ENCODE measurements at regions not wholly inside any gene's neighbourhood (a gene's known extent, or its start where the extent isn't known, plus 50 kb on each side); places are given as distances from the start of the nearest gene placed in this dataset.

GRCh38 chr9:126240835-126241234 lies 85.8 kb upstream of the MVB12B start:
- TF ChIP-seq SIN3A (IDR thresholded peaks at IDR 0.05; ENCODE audit: borderline replicate concordance, insufficient read depth, low read length) = no peak
- TF ChIP-seq REST (IDR thresholded peaks at IDR 0.05; ENCODE audit: insufficient read depth in 1 of 2, low read depth in 2 of 2, low read length in 2 of 2) = no peak

GRCh38 chr9:126248680-126249079 lies 77.9 kb upstream of the MVB12B start:
- TF ChIP-seq FOXP2 (optimal IDR thresholded peaks at IDR 0.05; ENCODE audit: borderline replicate concordance, extremely low read depth, extremely low read length, insufficient read depth) (no peak), SIN3A (IDR thresholded peaks at IDR 0.05; ENCODE audit: borderline replicate concordance, insufficient read depth, low read length) (no peak), POLR2AphosphoS5 (IDR thresholded peaks at IDR 0.05; ENCODE audit: low read depth, low read length) (no peak), TAF1 (IDR thresholded peaks at IDR 0.05; ENCODE audit: borderline replicate concordance, insufficient read depth, low read length) (no peak), REST (IDR thresholded peaks at IDR 0.05; ENCODE audit: insufficient read depth in 1 of 2, low read depth in 2 of 2, low read length in 2 of 2) (no peak)

GRCh38 chr9:126261584-126262356 lies 64.9 kb upstream of the MVB12B start:
- TF ChIP-seq TAF1 (IDR thresholded peaks at IDR 0.05; ENCODE audit: borderline replicate concordance, insufficient read depth, low read length) (no peak), REST (IDR thresholded peaks at IDR 0.05; ENCODE audit: insufficient read depth in 1 of 2, low read depth in 2 of 2, low read length in 2 of 2) (no peak), FOXP2 (optimal IDR thresholded peaks at IDR 0.05; ENCODE audit: borderline replicate concordance, extremely low read depth, extremely low read length, insufficient read depth) (no peak), POLR2AphosphoS5 (IDR thresholded peaks at IDR 0.05; ENCODE audit: low read depth, low read length) (no peak), SIN3A (IDR thresholded peaks at IDR 0.05; ENCODE audit: borderline replicate concordance, insufficient read depth, low read length) (no peak)

GRCh38 chr9:126262738-126263137 lies 63.9 kb upstream of the MVB12B start:
- TF ChIP-seq TAF1 (IDR thresholded peaks at IDR 0.05; ENCODE audit: borderline replicate concordance, insufficient read depth, low read length) = no peak
- no peak for TF ChIP-seq REST (IDR thresholded peaks at IDR 0.05; ENCODE audit: insufficient read depth in 1 of 2, low read depth in 2 of 2, low read length in 2 of 2)
- TF ChIP-seq SIN3A (IDR thresholded peaks at IDR 0.05; ENCODE audit: borderline replicate concordance, insufficient read depth, low read length) = no peak
- TF ChIP-seq FOXP2 (optimal IDR thresholded peaks at IDR 0.05; ENCODE audit: borderline replicate concordance, extremely low read depth, extremely low read length, insufficient read depth) = no peak
- no peak for TF ChIP-seq POLR2AphosphoS5 (IDR thresholded peaks at IDR 0.05; ENCODE audit: low read depth, low read length)

- TF ChIP-seq TAF1 (IDR thresholded peaks at IDR 0.05; ENCODE audit: borderline replicate concordance, insufficient read depth, low read length) (no peak), FOXP2 (optimal IDR thresholded peaks at IDR 0.05; ENCODE audit: borderline replicate concordance, extremely low read depth, extremely low read length, insufficient read depth) (no peak), REST (IDR thresholded peaks at IDR 0.05; ENCODE audit: insufficient read depth in 1 of 2, low read depth in 2 of 2, low read length in 2 of 2) (no peak), SIN3A (IDR thresholded peaks at IDR 0.05; ENCODE audit: borderline replicate concordance, insufficient read depth, low read length) (no peak), POLR2AphosphoS5 (IDR thresholded peaks at IDR 0.05; ENCODE audit: low read depth, low read length) (no peak)
These were observed 56.1 kb upstream of the MVB12B start for GRCh38 chr9:126270556-126270955.

Measured in PFSK-1 (cell line).